ENCODE measurements at regions not wholly inside any gene's neighbourhood (a gene's known extent, or its start where the extent isn't known, plus 50 kb on each side); places are given as distances from the start of the nearest gene placed in this dataset.

- TF ChIP-seq, protein P1, sequence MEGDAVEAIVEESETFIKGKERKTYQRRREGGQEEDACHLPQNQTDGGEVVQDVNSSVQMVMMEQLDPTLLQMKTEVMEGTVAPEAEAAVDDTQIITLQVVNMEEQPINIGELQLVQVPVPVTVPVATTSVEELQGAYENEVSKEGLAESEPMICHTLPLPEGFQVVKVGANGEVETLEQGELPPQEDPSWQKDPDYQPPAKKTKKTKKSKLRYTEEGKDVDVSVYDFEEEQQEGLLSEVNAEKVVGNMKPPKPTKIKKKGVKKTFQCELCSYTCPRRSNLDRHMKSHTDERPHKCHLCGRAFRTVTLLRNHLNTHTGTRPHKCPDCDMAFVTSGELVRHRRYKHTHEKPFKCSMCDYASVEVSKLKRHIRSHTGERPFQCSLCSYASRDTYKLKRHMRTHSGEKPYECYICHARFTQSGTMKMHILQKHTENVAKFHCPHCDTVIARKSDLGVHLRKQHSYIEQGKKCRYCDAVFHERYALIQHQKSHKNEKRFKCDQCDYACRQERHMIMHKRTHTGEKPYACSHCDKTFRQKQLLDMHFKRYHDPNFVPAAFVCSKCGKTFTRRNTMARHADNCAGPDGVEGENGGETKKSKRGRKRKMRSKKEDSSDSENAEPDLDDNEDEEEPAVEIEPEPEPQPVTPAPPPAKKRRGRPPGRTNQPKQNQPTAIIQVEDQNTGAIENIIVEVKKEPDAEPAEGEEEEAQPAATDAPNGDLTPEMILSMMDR (IDR thresholded peaks at IDR 0.05), result no peak
- TF ChIP-seq POLR2A (IDR thresholded peaks at IDR 0.05), result no peak
Observed at GRCh38 chr10:91023700-91024398, 103.0 kb upstream of the ANKRD1 start.
